Endothelial cell of umbilical vein (primary cell): ENCODE measurements at regions not wholly inside any gene's neighbourhood (a gene's known extent, or its start where the extent isn't known, plus 50 kb on each side); places are given as distances from the start of the nearest gene placed in this dataset.

ENCODE experiments used
- BruUV-seq: library from RNA; stranded (reverse); fragments of 400-500 nt; replicated peaks from 2 replicates; lab custom pipeline; 2021; lab: Mats Ljungman, UMichigan
- CTCF ChIA-PET: fragments of 300-600, 350-600 bp; sonication (Branson Sonifier 250); formaldehyde crosslinking; loops from one replicate; lab custom pipeline; 2021; ENCODE audit warnings: antibody characterized with exemption, inconsistent platforms; lab: Charles Lee
- POLR2A ChIA-PET: fragments of 300-600, 350-600 bp; sonication (Branson Sonifier 250); formaldehyde crosslinking; loops from one replicate; lab custom pipeline; 2021; ENCODE audit warnings: antibody characterized with exemption, inconsistent platforms; lab: Charles Lee
- DNase-seq: peaks from one replicate; pipeline ENCODE4 v3.0.0-alpha.2; 2011; ENCODE audit warnings: low read depth, low spot score
- FAIRE-seq: peaks from 2 replicates; lab custom pipeline; 2011; peaks lifted over from hg19 to GRCh38; lab: Jason Lieb, UNC
- H2AFZ ChIP-seq: 2 replicates; pipeline ENCODE4 v1.6.0; 2012; ENCODE audit warnings: low read depth, low read length, control low read depth, inconsistent platforms
- H3K27ac ChIP-seq: 2 replicates; pipeline ENCODE4 v1.5.1; 2011; ENCODE audit warnings: low read depth, mild to moderate bottlenecking, control low read depth, low read length, moderate library complexity; ENCODE audit not compliant: insufficient read depth
- H3K27me3 ChIP-seq, 2 experiments: 2 replicates each; pipeline versions ENCODE4 v1.6.0 to v1.6.1; 2011; ENCODE audit warnings: low read length in 2 of 2, mixed read lengths in 1 of 2; ENCODE audit not compliant: control insufficient read depth in 2 of 2, insufficient read depth in 2 of 2
- H3K36me3 ChIP-seq, 2 experiments: 2 replicates in 1 of 2; 3 replicates in 1 of 2; pipeline ENCODE4 v1.5.1; 2011; ENCODE audit warnings: low read length in 2 of 2, mild to moderate bottlenecking in 1 of 2, moderate library complexity in 1 of 2; ENCODE audit not compliant: control insufficient read depth in 2 of 2, insufficient read depth in 2 of 2; ENCODE audit errors: extremely low read depth in 1 of 2
- H3K4me1 ChIP-seq: 3 replicates; pipeline ENCODE4 v1.5.1; 2011; ENCODE audit warnings: mild to moderate bottlenecking, low read length; ENCODE audit not compliant: control insufficient read depth, insufficient read depth; ENCODE audit errors: extremely low read depth
- H3K4me2 ChIP-seq: 2 replicates; pipeline ENCODE4 v1.6.1; 2011; ENCODE audit warnings: low read length, control low read depth, mixed read lengths; ENCODE audit not compliant: insufficient read depth
- H3K4me3 ChIP-seq, 3 experiments: fragments of 200-600 bp in 1 of 3; sonication (generic), shearing (Covaris generic) in 1 of 3; replicated peaks in 1 of 3; 2 replicates each; pipeline ENCODE4 v1.5.1; 2011 to 2016; ENCODE audit warnings: control low read depth in 3 of 3, low read length in 3 of 3, mild to moderate bottlenecking in 2 of 3, inconsistent platforms in 1 of 3, low read depth in 1 of 3, moderate library complexity in 1 of 3; ENCODE audit not compliant: insufficient read depth in 1 of 3
- H3K79me2 ChIP-seq: 2 replicates; pipeline ENCODE4 v1.6.0; 2012; ENCODE audit warnings: low read length, inconsistent platforms; ENCODE audit not compliant: control insufficient read depth, insufficient read depth
- H3K9ac ChIP-seq: replicated peaks from 2 replicates; pipeline ENCODE3; 2011; ENCODE audit warnings: low read length, control low read depth; ENCODE audit not compliant: insufficient read depth; ENCODE audit errors: extremely low read depth
- H3K9me1 ChIP-seq: replicated peaks from 3 replicates; pipeline ENCODE4 v1.6.0; 2011; ENCODE audit warnings: mild to moderate bottlenecking, low read length; ENCODE audit not compliant: control insufficient read depth, insufficient read depth; ENCODE audit errors: extremely low read depth
- H3K9me3 ChIP-seq: replicated peaks from 2 replicates; pipeline ENCODE4 v1.5.1; 2012; ENCODE audit warnings: low read length, inconsistent platforms; ENCODE audit not compliant: control insufficient read depth, insufficient read depth
- H4K20me1 ChIP-seq: replicated peaks from 2 replicates; pipeline ENCODE3; 2011; ENCODE audit warnings: mild to moderate bottlenecking, low read length; ENCODE audit not compliant: control insufficient read depth, insufficient read depth; ENCODE audit errors: extremely low read depth
- CTCF ChIP-seq, 2 donors: IDR thresholded peaks; 1 replicate in 1 of 2; 2 replicates in 1 of 2; pipeline ENCODE4 v1.5.1; 2011; ENCODE audit warnings: low read length in 2 of 2, mild to moderate bottlenecking in 2 of 2, moderate library complexity in 2 of 2, control low read depth in 1 of 2, inconsistent platforms in 1 of 2, low read depth in 1 of 2; ENCODE audit not compliant: insufficient read depth in 1 of 2; ENCODE audit errors: extremely low read depth in 1 of 2
- EZH2 ChIP-seq: IDR thresholded peaks from 2 replicates; pipeline ENCODE4 v1.6.1; 2012; ENCODE audit warnings: borderline replicate concordance, low read depth, mild to moderate bottlenecking, moderate library complexity, low read length, inconsistent platforms; ENCODE audit not compliant: severe bottlenecking
- FOS ChIP-seq: IDR thresholded peaks from 2 replicates; pipeline ENCODE4 v1.6.1; 2011; ENCODE audit warnings: mild to moderate bottlenecking, low read length, moderate library complexity, borderline replicate concordance; ENCODE audit not compliant: insufficient read depth
- GATA2 ChIP-seq: IDR thresholded peaks from 2 replicates; pipeline ENCODE4 v1.7.0; 2011; ENCODE audit warnings: low read depth, mild to moderate bottlenecking, moderate library complexity, mixed read lengths, low read length; ENCODE audit not compliant: insufficient read length, insufficient read depth
- JUN ChIP-seq: IDR thresholded peaks from 2 replicates; pipeline ENCODE4 v1.6.1; 2011; ENCODE audit warnings: borderline replicate concordance, low read depth; ENCODE audit not compliant: insufficient read length, insufficient read depth
- MAX ChIP-seq: IDR thresholded peaks from 2 replicates; pipeline ENCODE4 v1.6.1; 2011; ENCODE audit not compliant: insufficient read depth, insufficient read length
- MYC ChIP-seq: IDR thresholded peaks from one replicate; pipeline ENCODE4 v1.6.1; 2011; ENCODE audit warnings: mild to moderate bottlenecking, low read depth, low read length
- POLR2A ChIP-seq: IDR thresholded peaks from 2 replicates; pipeline ENCODE4 v1.6.1; 2012; ENCODE audit warnings: low read depth, mild to moderate bottlenecking, control low read depth, low read length
- POLR2AphosphoS5 ChIP-seq: IDR thresholded peaks from 2 replicates; pipeline ENCODE4 v1.6.1; 2012; ENCODE audit warnings: low read depth, mild to moderate bottlenecking, control low read depth, low read length, moderate library complexity; ENCODE audit not compliant: insufficient read depth
- dilution Hi-C: fragments of 300-500 bp; cut with MboI; formaldehyde crosslinking; loops from one replicate; pipeline ENCODE4 v1.15.0; 2019; ENCODE audit warnings: low sequenced_read_pairs; ENCODE audit not compliant: extremely low pct_ligation_motif_present
- intact Hi-C: fragments of 100-400 bp; cut with micrococcal nuclease; formaldehyde crosslinking; loops from one replicate; pipeline ENCODE4 v1.10.0; 2022

GRCh38 chr6:131460614-131461000 lies 112.4 kb upstream of the ARG1 start:
- Histone ChIP-seq H3K27me3 (peaks cover 2 to 3% of the 10 kb centered on the region in 2 experiments), H3K9me3 (no peaks in the 10 kb centered on the region), H3K4me3 (no peak overlapping the region), H3K4me1 (no peaks in the 10 kb centered on the region), H2AFZ (no peak overlapping the region), H3K9me1 (no peaks in the 10 kb centered on the region), H4K20me1 (no peaks in the 10 kb centered on the region), H3K4me2 (no peak overlapping the region), H3K79me2 (no peaks in the 10 kb centered on the region), H3K27ac (no peak overlapping the region), H3K36me3 (no peaks in the 10 kb centered on the region), H3K9ac (no peak overlapping the region)
- BruUV-seq: no TSS peak
- FAIRE-seq (no peak), DNase-seq (no peak)
- TF ChIP-seq CTCF (IDR thresholded peaks at IDR 0.05; ENCODE audit: extremely low read depth in 1 of 2, insufficient read depth in 1 of 2, low read depth in 1 of 2, low read length in 2 of 2) (no peak), POLR2A (no peak), MYC (no peak), EZH2 (no peak), FOS (no peak), JUN (no peak), GATA2 (no peak), POLR2AphosphoS5 (no peak), MAX (no peak)
- CTCF ChIA-PET: no interaction called here
- intact Hi-C loops: no loop called here
- dilution Hi-C loops: no loop called here
- POLR2A ChIA-PET: no interaction called here
